Stimulated activated naive CD8-positive, alpha-beta T cell treated with anti-CD3 and anti-CD28 coated beads, Interleukin-15, Interleukin-2, amounts not matched to agents 100 U/mL and 50 U/mL, for 24 hours (primary cell): ENCODE measurements at regions not wholly inside any gene's neighbourhood (a gene's known extent, or its start where the extent isn't known, plus 50 kb on each side); places are given as distances from the start of the nearest gene placed in this dataset.
"Not testable (repeated sequence)": the region's sequence is repeated elsewhere in the genome, so short reads cannot be mapped to it uniquely, and the experiment has no call there.

Source experiments
- ATAC-seq: fragments of 150-1000 bp; cut with Tn5 transposase; one replicate; pipeline ENCODE4 v1.10.0; 2021
- DNase-seq: peaks from one replicate; pipeline ENCODE4 v3.0.0; 2021

- DNase-seq: no peak
- ATAC-seq: no peak
Observed at GRCh38 chr7:153641199-153641598, 411.0 kb upstream of the DPP6 start.

GRCh38 chr7:153642989-153643388 lies 409.2 kb upstream of the DPP6 start:
- DNase-seq (no peak), ATAC-seq (no peak)

GRCh38 chr7:153657182-153657800 lies 394.9 kb upstream of the DPP6 start:
- DNase-seq (no peak), ATAC-seq (no peak)

- DNase-seq (no peak), ATAC-seq (no peak)
Observed at GRCh38 chr7:153675131-153675530, 377.1 kb upstream of the DPP6 start.

GRCh38 chr7:153682628-153683027 lies 369.6 kb upstream of the DPP6 start:
- ATAC-seq (no peak), DNase-seq (no peak)

GRCh38 chr7:153696242-153696641 lies 356.0 kb upstream of the DPP6 start:
- no peak for ATAC-seq
- DNase-seq: no peak

- DNase-seq (no peak), ATAC-seq (no peak)
Observed at GRCh38 chr7:153698046-153698445, 354.2 kb upstream of the DPP6 start.

GRCh38 chr7:153701678-153702077 lies 350.5 kb upstream of the DPP6 start:
- DNase-seq (no peak), ATAC-seq (no peak)

GRCh38 chr7:153723892-153724291 lies 328.3 kb upstream of the DPP6 start:
- not testable (repeated sequence) for DNase-seq, ATAC-seq

GRCh38 chr7:153731504-153731903 lies 320.7 kb upstream of the DPP6 start:
- DNase-seq, ATAC-seq: not testable (repeated sequence)

- not testable (repeated sequence) for ATAC-seq, DNase-seq
Observed at GRCh38 chr7:153743434-153743833, 308.8 kb upstream of the DPP6 start.

GRCh38 chr7:153747969-153748368 lies 304.2 kb upstream of the DPP6 start:
- DNase-seq, ATAC-seq: not testable (repeated sequence)

- not testable (repeated sequence) for DNase-seq, ATAC-seq
Observed at GRCh38 chr7:153748885-153749284, 303.3 kb upstream of the DPP6 start.

- ATAC-seq: not testable (repeated sequence)
Observed at GRCh38 chr7:153765869-153766268, 286.3 kb upstream of the DPP6 start.

GRCh38 chr7:153766926-153767325 lies 285.3 kb upstream of the DPP6 start:
- not testable (repeated sequence) for DNase-seq, ATAC-seq

More at GRCh38 chr7:153765869-153766268, 286.3 kb upstream of the DPP6 start:
- DNase-seq: not testable (repeated sequence)

- DNase-seq (no peak), ATAC-seq (no peak)
Observed at GRCh38 chr7:153772966-153773365, 279.2 kb upstream of the DPP6 start.

GRCh38 chr7:153776940-153777339 lies 275.3 kb upstream of the DPP6 start:
- not testable (repeated sequence) for ATAC-seq

GRCh38 chr7:153797363-153797762 lies 254.8 kb upstream of the DPP6 start:
- ATAC-seq, DNase-seq: not testable (repeated sequence)

More at GRCh38 chr7:153776940-153777339, 275.3 kb upstream of the DPP6 start:
- DNase-seq: not testable (repeated sequence)

GRCh38 chr7:153808117-153808516 lies 244.1 kb upstream of the DPP6 start:
- ATAC-seq: no peak

GRCh38 chr7:153829525-153829924 lies 222.7 kb upstream of the DPP6 start:
- DNase-seq: no peak
- no peak for ATAC-seq

More at GRCh38 chr7:153808117-153808516, 244.1 kb upstream of the DPP6 start:
- no peak for DNase-seq

- no peak for ATAC-seq
- no peak for DNase-seq
Observed at GRCh38 chr7:153832160-153832559, 220.0 kb upstream of the DPP6 start.

GRCh38 chr7:153835103-153835502 lies 217.1 kb upstream of the DPP6 start:
- DNase-seq (no peak), ATAC-seq (no peak)

- no peak for ATAC-seq
- DNase-seq: no peak
Observed at GRCh38 chr7:153835712-153836265, 216.4 kb upstream of the DPP6 start.

- DNase-seq (no peak), ATAC-seq (no peak)
Observed at GRCh38 chr7:153838591-153838990, 213.6 kb upstream of the DPP6 start.
